A172 (cell line): ENCODE measurements at regions not wholly inside any gene's neighbourhood (a gene's known extent, or its start where the extent isn't known, plus 50 kb on each side); places are given as distances from the start of the nearest gene placed in this dataset.
A peak's percentile ranks its signal among the peaks of the same experiment; 100 is the strongest.

Experiments
- DNase-seq: peaks from one replicate; pipeline ENCODE4 v3.0.0-alpha.2; 2015; ENCODE audit warnings: low spot score

GRCh38 chr2:122219504-122219903, 464.1 kb downstream of the TSN start:
- no peak for DNase-seq

GRCh38 chr2:122221665-122222064, 466.2 kb downstream of the TSN start:
- DNase-seq: no peak

GRCh38 chr2:122231296-122231695, 475.8 kb downstream of the TSN start:
- no peak for DNase-seq

- no peak for DNase-seq
Measured at GRCh38 chr2:122233372-122233771, 477.9 kb downstream of the TSN start.

GRCh38 chr2:122236152-122236874, 480.9 kb downstream of the TSN start:
- DNase-seq: no peak

- DNase-seq: no peak
Measured at GRCh38 chr2:122236925-122237324, 481.5 kb downstream of the TSN start.

- DNase-seq: no peak
Measured at GRCh38 chr2:122237450-122237849, 482.0 kb downstream of the TSN start.

GRCh38 chr2:122238006-122238559, 482.6 kb downstream of the TSN start:
- DNase-seq: no peak

GRCh38 chr2:122239440-122239839, 484.0 kb downstream of the TSN start:
- no peak for DNase-seq

- no peak for DNase-seq
Measured at GRCh38 chr2:122244598-122245229, 489.3 kb downstream of the TSN start.

GRCh38 chr2:122249673-122250072, 494.2 kb downstream of the TSN start:
- DNase-seq: no peak

- no peak for DNase-seq
Measured at GRCh38 chr2:122251158-122251557, 495.7 kb downstream of the TSN start.

GRCh38 chr2:122251566-122251965, 496.1 kb downstream of the TSN start:
- no peak for DNase-seq

- peak; percentile 3 for DNase-seq
Measured at GRCh38 chr2:122255924-122256323, 500.5 kb downstream of the TSN start.

- DNase-seq: no peak
Measured at GRCh38 chr2:122261911-122262310, 506.5 kb downstream of the TSN start.

GRCh38 chr2:122263746-122264145, 508.3 kb downstream of the TSN start:
- DNase-seq: no peak

- no peak for DNase-seq
Measured at GRCh38 chr2:122266636-122267035, 511.2 kb downstream of the TSN start.

GRCh38 chr2:122267947-122268346, 512.5 kb downstream of the TSN start:
- DNase-seq: no peak

- DNase-seq: no peak
Measured at GRCh38 chr2:122273785-122274419, 518.5 kb downstream of the TSN start.

GRCh38 chr2:122277956-122278355, 522.5 kb downstream of the TSN start:
- DNase-seq: no peak

GRCh38 chr2:122300758-122301157, 545.3 kb downstream of the TSN start:
- DNase-seq: no peak

GRCh38 chr2:122307763-122308162, 552.3 kb downstream of the TSN start:
- no peak for DNase-seq

GRCh38 chr2:122315306-122315705, 559.9 kb downstream of the TSN start:
- DNase-seq: no peak
